Epithelial cell of prostate (primary cell): ENCODE measurements at regions not wholly inside any gene's neighbourhood (a gene's known extent, or its start where the extent isn't known, plus 50 kb on each side); places are given as distances from the start of the nearest gene placed in this dataset.

ENCODE experiments used
- DNase-seq: peaks from one replicate; pipeline ENCODE4 v3.0.0-alpha.2; 2011; ENCODE audit warnings: low read depth, low spot score
- H3K27ac ChIP-seq: fragments of 450-650 bp; 2 replicates; pipeline ENCODE4 v1.5.1; 2017; ENCODE audit warnings: mild to moderate bottlenecking

GRCh38 chr2:122249673-122250072 is 494.2 kb downstream of the TSN start:
- no peak for DNase-seq

GRCh38 chr2:122251158-122251557 is 495.7 kb downstream of the TSN start:
- H3K27ac ChIP-seq: no peak overlapping the region
- DNase-seq: no peak

More at GRCh38 chr2:122249673-122250072, 494.2 kb downstream of the TSN start:
- no peak overlapping the region for H3K27ac ChIP-seq

DNA sequence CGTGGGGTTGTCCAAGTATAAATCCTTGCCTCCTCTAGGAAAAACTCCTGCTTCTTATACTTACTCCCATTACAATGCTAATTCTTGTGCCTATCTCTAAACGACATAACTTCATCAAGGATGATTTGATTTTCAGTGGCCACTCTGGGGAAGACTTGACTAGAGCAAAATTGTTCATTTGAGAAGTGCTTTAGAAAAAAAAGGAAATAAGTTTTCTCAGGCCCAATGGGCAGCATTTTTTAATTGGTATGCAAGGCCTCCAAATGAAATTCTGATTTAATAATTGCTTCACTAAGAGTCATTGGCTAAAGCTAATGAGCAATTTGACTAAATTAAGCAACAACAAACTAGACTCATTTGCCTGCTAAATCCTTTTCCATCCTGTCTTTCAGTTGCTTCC is 496.1 kb downstream of the TSN start:
- no peak overlapping the region for H3K27ac ChIP-seq
- no peak for DNase-seq

DNA sequence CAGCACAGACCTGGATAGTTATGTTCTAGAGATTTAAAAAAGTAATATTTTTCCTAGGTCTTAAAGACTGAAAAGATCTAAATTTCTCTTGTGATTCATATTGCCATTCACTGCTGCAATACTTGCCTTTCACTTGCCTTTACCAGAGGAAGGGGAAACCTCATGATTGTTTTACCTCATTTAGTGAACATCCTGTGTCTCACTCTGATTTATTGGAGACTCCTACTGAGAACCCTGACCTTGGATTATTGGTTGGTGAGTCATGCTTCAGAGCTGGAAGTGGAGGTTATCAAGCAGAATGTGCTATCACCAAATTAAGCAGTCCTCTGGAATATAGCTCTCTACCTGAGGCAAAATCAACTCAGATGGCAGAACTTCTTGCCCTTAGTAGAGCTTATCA is 500.5 kb downstream of the TSN start:
- DNase-seq: no peak
- no peak overlapping the region for H3K27ac ChIP-seq

DNA sequence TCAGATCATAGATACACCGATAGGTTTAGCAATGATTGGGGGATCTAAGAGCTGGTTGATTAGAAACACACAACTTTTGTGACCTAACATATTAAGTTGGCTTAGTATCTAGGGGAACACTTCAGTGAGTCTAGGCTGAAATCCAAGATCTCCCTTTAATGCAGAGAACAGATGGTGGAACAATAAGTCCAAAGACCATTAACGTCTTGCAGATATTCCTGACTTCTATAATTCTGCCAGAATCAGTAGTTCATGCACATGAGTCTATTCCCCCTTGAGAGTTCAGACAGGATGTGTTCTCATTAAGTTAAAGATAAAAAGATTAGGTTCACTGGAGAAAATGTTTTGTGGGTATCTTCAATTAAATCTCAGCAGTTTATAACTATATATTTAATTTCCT is 506.5 kb downstream of the TSN start:
- H3K27ac ChIP-seq: no peak overlapping the region
- DNase-seq: no peak

DNA sequence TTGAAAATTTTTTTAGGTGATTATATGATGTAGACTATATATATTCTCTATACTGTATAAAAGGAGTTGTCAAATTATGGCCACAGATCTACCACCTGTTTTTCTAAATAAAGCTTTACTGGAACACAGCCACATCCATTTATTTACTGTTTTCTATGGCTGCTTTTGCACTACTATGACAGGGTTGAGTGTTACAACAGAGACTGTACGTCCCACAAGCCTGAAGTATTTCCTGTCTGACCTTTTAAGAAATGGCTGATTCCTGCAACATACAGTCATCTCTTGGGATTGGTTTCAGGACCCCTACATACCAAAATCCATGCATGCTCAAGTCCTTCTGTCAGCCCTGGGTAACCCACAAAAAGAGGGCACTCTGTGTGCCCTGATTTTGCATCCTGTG is 508.3 kb downstream of the TSN start:
- DNase-seq: no peak

GRCh38 chr2:122266636-122267035 is 511.2 kb downstream of the TSN start:
- no peak for DNase-seq
- no peak overlapping the region for H3K27ac ChIP-seq

More for the DNA sequence above, 508.3 kb downstream of the TSN start:
- H3K27ac ChIP-seq: no peak overlapping the region

GRCh38 chr2:122267947-122268346 is 512.5 kb downstream of the TSN start:
- no peak overlapping the region for H3K27ac ChIP-seq
- no peak for DNase-seq

DNA sequence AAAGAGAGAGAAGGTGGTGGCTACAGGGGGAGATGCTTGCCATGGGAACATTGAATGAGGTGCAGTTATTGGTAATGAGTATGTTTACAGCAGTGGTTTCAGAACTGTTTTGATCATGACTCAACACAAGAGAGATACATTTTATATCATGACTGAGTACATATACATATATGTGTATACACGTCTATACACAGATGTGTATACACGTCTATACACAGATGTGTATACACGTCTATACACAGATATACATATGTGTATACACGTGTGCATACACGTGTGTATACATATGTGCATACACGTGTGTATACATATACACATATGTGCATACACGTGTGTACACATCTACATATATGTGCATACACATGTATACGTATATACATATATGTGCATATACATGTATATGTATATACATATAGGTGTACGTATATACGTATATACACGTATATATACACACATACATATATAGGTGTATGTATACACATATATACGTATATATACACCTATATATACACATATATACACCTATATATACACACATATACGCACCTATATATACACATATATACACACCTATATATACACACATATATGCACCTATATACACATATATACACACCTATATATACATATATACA is 518.5 kb downstream of the TSN start:
- no peak for DNase-seq
- H3K27ac ChIP-seq: no peak overlapping the region

GRCh38 chr2:122277956-122278355 is 522.5 kb downstream of the TSN start:
- H3K27ac ChIP-seq: no peak overlapping the region
- no peak for DNase-seq

DNA sequence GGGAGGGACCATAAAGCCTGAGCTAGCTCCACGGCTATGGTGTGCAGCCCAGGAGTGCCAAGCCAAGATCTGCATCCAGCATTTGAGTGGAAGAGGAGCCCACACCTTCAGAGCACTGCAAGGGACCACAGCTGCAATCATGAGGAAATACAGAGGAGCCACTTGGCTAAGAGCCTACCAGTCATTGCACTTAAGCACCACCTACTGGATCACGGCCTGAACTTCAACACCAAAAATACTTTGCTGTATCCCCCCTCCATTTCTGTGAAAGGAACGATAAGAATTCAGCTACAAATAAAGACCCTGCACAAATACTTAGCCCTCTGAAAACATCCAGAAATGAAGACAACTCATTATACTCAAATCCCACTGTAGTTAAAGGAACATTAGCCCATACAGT is 545.3 kb downstream of the TSN start:
- no peak overlapping the region for H3K27ac ChIP-seq
- no peak for DNase-seq

- H3K27ac ChIP-seq: no peak overlapping the region
- no peak for DNase-seq
These were observed 552.3 kb downstream of the TSN start for GRCh38 chr2:122307763-122308162.

GRCh38 chr2:122315306-122315705 is 559.9 kb downstream of the TSN start:
- no peak for DNase-seq
- no peak overlapping the region for H3K27ac ChIP-seq

GRCh38 chr2:122319539-122320132 is 564.2 kb downstream of the TSN start:
- H3K27ac ChIP-seq: no peak overlapping the region
- no peak for DNase-seq

DNA sequence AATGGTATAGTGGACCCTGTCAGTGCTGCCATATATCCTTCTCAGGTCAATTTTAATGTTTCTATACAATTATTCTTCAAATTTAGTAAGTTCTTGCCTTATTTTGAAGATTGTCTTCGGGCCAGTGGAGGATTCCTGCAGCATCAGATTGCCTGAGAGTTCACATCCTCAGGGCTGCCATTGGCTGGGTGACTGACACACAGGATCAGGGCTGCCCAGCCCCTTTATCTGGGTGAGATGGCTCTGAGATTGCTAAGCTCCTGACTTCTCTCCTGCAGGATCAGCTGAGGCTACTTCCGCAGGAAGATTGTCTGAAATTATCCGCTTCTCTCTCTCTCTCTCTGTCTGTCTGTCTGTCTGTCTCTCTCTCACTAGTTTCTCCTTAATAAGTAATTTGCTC is 567.4 kb downstream of the TSN start:
- H3K27ac ChIP-seq: no peak overlapping the region
- no peak for DNase-seq

DNA sequence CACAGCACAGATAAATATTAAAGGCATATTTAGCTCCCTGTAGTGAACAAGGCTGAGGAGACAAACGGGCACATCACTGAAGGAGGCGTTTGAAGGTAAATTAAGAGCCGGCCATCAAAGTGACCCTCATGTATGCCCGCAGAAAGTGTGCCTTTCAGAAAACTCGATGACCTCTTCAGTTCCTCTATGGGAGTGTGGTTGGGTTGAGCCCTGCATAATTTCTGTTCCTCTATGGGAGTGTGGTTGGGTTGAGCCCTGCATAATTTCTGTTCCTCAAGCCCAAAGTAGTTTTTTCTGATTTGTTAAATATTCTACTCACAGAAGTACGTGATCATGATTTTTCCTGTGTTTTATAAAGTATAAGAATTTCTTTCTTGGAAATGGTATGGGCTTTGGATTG is 568.5 kb downstream of the TSN start:
- DNase-seq: no peak
- no peak overlapping the region for H3K27ac ChIP-seq

DNA sequence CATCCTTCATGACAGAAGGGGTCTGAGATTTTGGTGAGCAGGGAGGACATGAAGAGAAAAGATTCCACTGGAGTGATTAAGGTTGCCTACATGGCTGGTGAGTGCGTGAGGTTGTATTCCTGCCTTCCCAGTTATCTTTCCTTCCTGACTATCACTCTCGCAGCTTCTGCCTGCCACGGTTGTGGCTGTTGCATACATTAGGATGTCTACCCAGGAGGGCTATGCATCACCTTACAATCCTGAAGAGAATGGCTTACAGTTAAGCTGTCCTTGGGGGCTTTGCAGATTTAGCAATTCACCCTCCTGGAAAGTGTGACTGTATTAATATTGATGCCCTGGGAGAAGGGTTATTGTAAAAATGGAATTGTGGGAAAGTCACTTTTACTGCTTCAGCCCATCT is 571.0 kb downstream of the TSN start:
- H3K27ac ChIP-seq: no peak overlapping the region
- no peak for DNase-seq

DNA sequence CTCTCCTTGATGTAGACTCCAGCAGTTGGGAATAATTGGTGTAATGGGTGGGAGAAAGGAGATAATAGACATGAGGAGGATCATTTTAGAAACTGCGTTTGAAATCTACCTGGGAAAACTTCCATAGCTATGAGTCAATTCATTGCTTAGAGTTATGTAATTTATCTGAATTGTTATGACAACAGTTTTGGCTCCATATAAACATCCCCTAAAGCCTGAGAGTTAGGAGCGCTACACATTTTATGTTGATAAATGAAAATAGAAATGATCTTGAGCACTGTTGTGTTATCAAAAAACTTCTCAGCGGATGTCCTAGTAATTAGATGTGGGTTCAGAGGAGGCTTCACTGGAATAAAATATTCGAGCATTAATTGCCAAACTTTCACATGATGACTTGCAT is 573.4 kb downstream of the TSN start:
- DNase-seq: no peak
- H3K27ac ChIP-seq: no peak overlapping the region

GRCh38 chr2:122329278-122329677 is 573.8 kb downstream of the TSN start:
- no peak for DNase-seq
- no peak overlapping the region for H3K27ac ChIP-seq

- DNase-seq: no peak
- H3K27ac ChIP-seq: no peak overlapping the region
These were observed 578.5 kb downstream of the TSN start for GRCh38 chr2:122333932-122334331.

GRCh38 chr2:122338000-122338399 is 582.5 kb downstream of the TSN start:
- no peak for DNase-seq
- no peak overlapping the region for H3K27ac ChIP-seq

GRCh38 chr2:122340246-122340645 is 584.8 kb downstream of the TSN start:
- DNase-seq: no peak
- H3K27ac ChIP-seq: no peak overlapping the region
